HG03354 (cell line): ENCODE measurements at regions not wholly inside any gene's neighbourhood (a gene's known extent, or its start where the extent isn't known, plus 50 kb on each side); places are given as distances from the start of the nearest gene placed in this dataset.
"Not testable (repeated sequence)": the region's sequence is repeated elsewhere in the genome, so short reads cannot be mapped to it uniquely, and the experiment has no call there.

Source experiments
- ATAC-seq: cut with Tn5 transposase; IDR thresholded peaks from one replicate; pipeline ENCODE4 v1.9.1; 2021; ENCODE audit warnings: mild to moderate bottlenecking; ENCODE audit not compliant: unreplicated experiment, poor library complexity, severe bottlenecking

- no peak for ATAC-seq
Observed at GRCh38 chr15:38782156-38782555, 217.5 kb upstream of the RASGRP1 start.

DNA sequence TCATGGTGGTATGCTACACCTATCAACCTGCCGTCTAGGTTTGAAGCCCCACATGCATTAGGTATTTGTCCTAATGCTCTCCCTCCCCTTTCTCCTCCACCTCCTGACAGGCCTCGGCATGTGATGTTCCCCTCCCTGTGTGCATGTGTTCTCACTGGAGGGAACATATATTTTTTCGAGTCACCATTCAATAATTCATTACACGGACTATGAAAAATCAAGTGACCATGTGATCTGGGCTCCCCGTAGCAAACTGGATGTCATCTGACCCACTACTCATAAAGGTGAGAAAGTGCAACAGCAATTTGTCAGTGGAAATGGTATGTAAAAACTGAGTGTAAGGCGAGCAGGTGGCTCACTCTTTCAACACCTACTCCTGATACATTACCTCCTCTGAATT lies 224.3 kb upstream of the RASGRP1 start:
- ATAC-seq: no peak

DNA sequence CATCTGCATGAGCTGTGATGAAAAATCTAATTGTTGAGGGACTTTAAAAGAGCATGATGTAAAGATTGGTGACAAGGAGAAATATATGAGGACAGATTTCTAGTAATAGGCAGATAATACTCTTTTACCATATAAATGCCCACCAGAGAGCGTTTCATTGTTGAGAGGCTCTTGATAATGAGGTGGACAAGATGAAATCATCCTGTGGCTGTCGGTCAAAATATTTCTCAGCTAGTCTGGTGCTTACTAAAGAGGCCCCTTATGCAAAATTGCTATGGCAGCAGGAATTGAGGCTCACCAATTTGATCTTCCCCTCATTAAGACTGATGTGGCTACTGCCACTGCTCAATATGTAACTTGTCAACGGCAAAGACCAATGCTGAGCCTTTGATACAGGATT lies 225.0 kb upstream of the RASGRP1 start:
- no peak for ATAC-seq

DNA sequence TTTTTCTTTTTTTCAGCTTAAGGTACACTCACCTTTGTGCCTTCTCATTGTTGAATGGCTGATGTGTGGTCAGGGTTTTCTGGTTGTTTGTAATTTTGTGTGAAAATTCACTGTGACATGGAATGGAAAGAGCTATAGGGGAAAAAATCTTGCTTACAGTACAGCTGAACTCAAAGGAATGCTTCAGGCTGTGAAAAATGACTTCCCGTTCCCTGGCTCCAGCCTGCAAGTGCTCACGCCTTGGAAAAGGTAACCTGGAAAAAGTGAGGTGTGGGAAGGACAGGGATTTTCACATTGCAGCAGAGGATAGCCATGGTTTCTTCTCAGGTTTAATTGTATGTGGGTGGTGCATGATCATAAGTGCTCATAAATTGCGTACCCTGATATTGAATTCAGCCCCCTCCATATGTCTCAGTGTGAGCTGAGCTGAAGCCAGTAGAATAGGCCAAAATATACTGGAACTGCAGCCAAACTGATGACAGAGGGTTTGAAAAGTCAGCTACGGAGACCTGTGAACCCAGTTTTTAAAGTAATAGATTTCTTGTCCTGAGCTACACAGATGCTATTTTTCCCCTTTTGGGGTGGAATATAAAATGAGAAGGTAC lies 228.7 kb upstream of the RASGRP1 start:
- no peak for ATAC-seq

DNA sequence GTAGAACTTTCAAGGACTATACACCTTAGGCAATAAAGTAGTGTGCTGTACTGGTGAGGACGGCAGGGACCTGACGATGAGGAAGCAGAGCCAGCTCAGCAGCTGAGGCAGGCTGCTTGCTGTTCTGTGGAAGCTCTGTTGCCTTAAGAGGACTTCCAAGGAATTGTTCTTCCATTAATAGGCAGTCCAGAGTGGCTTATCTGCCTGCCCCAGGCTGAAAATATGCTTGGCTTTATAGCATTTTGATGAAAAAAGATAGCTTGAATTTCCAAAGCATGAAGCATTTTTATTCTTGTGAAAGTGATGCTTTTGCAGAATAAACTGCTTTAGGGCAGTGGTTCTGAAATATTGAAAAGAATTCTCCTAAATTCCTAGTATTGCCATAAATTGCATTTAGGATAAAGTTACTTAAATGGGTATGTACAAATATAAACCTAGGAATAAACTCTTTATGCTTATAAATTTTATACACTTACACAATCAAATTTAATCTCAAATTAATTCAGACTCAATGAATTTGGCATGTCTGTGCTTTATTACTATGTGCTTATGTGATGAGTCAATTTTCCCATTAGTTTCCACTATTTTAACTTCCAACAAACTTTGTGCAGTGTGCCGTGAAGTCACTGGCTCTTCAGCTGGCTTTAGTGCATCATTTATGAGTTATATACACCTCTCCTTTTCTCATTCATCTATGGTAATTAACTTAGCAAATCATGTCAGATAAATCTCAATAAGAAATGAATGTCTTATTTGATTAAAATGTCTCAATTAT lies 231.0 kb upstream of the RASGRP1 start:
- ATAC-seq: no peak

DNA sequence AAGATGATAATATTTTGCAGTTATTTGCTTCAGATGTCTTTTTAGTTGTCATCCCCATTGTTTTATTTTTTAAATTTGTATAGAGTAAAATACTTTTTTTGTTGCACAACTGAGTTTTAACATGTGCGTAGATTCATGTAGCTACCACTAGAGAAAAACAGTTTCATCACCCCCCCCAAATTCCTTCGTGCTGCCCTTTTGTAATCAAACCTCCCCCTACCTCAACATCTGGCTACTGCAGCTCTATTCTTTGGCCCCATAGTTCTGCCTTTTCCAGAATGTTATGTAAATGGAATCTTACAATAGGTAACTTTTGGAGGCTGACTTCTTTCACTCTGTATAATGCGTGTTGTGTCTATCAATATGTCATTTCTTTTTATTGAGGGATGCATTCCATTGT lies 232.0 kb upstream of the RASGRP1 start:
- ATAC-seq: no peak

- not testable (repeated sequence) for ATAC-seq
Observed at GRCh38 chr15:38797506-38797905, 232.9 kb upstream of the RASGRP1 start.

GRCh38 chr15:38799202-38799601 lies 234.6 kb upstream of the RASGRP1 start:
- ATAC-seq: not testable (repeated sequence)

DNA sequence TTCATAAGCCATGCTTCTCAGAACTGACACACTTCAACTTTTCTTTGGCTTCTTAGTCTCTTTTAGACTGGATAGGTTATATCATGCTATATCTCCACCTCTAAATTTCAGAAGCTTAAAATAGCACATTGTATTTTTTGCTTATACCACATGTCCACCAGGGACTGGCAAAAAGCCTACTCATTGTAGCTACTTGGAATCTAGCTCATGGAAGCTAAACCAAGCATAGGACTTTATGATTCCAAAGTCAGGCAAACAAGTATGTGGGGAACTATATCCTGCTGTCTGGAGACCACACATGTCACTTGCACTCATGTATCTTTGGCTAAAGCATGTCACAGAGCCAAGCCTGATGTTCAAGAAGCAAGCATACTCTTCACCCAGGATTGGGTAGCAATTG lies 245.0 kb upstream of the RASGRP1 start:
- ATAC-seq: no peak

GRCh38 chr15:38810686-38811085 lies 246.1 kb upstream of the RASGRP1 start:
- ATAC-seq: no peak

DNA sequence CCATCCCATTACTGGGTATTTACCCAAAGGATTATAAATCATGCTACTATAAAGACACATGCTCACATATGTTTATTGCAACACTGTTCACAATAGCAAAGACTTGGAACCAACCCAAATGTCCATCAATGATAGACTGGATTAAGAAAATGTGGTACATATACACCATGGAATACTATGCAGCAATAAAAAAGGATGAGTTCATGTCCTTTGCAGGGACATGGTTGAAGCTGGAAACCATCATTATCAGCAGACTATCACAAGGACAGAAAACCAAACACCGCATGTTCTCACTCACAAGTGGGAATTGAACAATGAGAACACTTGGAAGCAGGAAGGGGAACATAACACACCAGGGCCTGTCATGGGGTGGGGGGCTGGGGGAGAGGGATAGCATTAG lies 249.6 kb upstream of the RASGRP1 start:
- ATAC-seq: not testable (repeated sequence)

GRCh38 chr15:38814891-38815290 lies 250.3 kb upstream of the RASGRP1 start:
- no peak for ATAC-seq

DNA sequence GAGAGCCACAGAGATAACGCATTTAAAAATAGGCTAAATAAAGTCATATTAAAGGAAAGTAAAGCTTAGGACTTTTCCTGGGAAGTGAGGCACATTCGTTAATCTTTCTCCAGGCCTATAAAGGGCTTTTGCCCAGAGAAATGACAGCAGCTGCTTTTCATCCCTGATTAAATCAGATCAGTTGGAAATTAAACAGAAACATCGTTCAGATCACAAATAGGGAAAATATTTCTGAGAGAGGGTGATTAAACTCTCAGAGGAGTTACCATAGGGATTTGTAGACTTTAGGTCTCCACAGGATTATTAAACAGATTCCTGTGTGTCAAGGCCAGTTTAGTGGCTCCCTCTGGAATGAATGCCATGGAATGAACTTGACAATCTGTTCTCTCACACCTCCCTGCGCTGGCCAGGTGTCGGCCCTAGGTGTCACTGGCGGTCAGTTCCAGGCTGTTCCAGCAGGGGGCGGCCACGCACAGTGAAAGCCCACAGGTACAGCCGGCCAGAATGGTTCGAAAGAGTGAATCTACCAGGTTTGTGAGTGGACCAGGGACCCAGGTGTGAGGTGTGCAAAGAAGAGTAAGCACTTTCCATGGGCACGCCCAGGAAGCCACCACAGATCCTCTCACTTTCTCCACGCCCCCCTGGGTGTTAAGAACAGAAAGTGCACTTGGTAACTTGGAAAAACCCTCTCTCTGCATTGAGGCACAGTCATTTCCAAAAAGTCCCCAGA lies 253.0 kb upstream of the RASGRP1 start:
- peak; percentile 96 for ATAC-seq

GRCh38 chr15:38818157-38818790 lies 253.7 kb upstream of the RASGRP1 start:
- ATAC-seq: no peak

GRCh38 chr15:38819387-38819950 lies 254.9 kb upstream of the RASGRP1 start:
- ATAC-seq: no peak

GRCh38 chr15:38823263-38823662 lies 258.6 kb upstream of the RASGRP1 start:
- no peak for ATAC-seq

GRCh38 chr15:38824719-38825118 lies 260.1 kb upstream of the RASGRP1 start:
- ATAC-seq: no peak

DNA sequence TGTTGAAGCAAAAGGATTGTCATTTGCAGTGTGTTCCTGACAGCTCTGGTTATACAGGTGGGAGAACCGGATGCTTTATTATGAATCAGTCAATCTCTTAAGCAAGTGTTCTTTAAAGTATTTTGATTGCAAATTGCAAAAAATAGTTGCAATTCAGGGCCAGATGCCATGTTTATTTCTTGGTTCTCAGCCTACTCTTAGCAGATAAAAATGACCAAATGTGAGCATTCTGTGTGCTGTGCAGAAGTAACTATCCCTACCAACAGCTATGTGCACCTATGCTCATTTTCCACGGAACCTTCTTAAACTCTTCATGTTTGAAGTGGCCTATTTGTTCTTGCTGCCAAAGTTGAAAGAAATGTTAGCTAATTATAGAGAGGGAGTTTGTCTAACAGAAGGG lies 262.3 kb upstream of the RASGRP1 start:
- ATAC-seq: no peak

DNA sequence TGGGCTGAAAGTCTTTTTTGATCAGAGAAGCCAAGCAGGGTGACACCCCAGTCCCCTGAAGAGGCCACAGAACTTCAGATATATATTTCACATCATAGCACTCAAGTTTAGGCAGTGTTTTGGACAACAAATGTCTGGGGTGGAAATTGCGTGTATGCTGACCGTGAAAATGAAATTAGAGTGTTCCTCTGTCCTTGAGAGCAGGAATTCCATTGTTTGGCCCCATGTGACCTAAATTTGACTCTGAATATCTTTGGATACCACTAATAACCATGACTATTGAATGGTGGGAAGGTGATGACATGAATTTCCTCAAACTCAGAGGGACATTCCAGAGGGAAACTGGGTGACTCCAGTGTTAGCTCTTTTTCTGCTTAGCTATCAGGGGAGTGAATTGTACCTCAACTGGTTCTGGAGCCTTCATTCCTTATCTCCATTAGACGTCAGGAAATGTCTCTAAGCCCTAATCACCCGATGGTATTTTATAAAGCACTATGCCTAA lies 263.5 kb upstream of the RASGRP1 start:
- ATAC-seq: no peak

DNA sequence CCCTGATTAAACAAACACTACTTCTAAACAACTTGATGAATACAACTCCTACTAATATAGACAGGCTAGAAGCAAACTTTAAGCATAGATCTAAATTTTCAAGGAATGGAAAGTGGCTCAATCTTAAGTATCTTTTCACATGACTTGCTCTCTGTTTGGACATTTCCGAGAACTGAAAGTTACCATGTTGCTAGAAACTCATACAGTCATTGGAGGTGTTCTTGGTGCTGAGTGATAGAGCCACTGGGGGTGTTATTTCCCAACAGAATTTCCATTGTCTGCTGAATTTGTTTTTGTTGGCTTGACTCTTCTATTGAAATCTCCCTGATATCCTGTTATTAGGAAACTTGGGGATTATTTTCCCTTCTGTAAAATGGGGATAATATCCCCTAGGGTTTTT lies 264.5 kb upstream of the RASGRP1 start:
- no peak for ATAC-seq
